ENCODE measurements at regions not wholly inside any gene's neighbourhood (a gene's known extent, or its start where the extent isn't known, plus 50 kb on each side); places are given as distances from the start of the nearest gene placed in this dataset.

DNA sequence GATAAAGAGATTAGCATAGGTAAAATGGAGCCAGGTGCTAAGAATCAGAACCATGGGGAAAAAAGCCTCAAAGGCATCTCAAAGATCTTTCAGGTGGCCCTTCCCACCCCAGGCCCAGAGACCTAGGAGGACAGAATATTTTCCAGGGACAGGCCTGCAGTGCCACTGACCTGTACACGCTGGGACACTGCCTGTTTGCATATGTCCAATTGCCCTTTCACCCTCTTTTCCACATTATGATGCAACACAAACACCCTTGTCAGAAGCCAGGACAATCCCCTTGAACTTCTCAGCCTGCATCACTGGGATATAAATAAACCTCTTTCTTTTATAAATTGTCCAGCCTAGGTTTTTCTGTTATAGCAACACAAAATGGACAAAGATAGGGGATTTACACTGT, 419.1 kb downstream of the TRIB2 start:
- in situ Hi-C loops (cut with HindIII; ENCODE audit: extremely low pct_ligation_motif_present, low pct_unique_long_range_greater_than_20kb) (no loop called here), intact Hi-C loops (cut with micrococcal nuclease; ENCODE audit: unreplicated experiment) (no loop called here)
- H3K4me3 ChIP-seq (replicated peaks in 1 of 3; ENCODE audit: insufficient read depth in 1 of 3, low read depth in 2 of 3, low read length in 3 of 3), result no peak overlapping the region
- TF ChIP-seq ZFP36L2 (CRISPR knock-in tag; IDR thresholded peaks at IDR 0.05) (no peak), CEBPG (CRISPR knock-in tag; IDR thresholded peaks at IDR 0.05) (peak; percentile 20; the same call in 1 of the 2 replicates), CEBPB (IDR thresholded peaks at IDR 0.05; ENCODE audit: borderline replicate concordance, low read depth, low read length) (peak; percentile 84)
- 8% methylated on average over 1 of the region's 1 CpG for WGBS (ENCODE audit: low lambda C conversion rate)
- H3K27me3 ChIP-seq (ENCODE audit: control insufficient read depth in 1 of 2, insufficient read depth in 2 of 2, low read length in 2 of 2), result no peaks in the 10 kb centered on the region
- ChIA-PET CTCF (ENCODE audit: low intra/inter-chr PET ratio, low total read pairs) (no interaction called here), POLR2A (no interaction called here)
- H3K27ac ChIP-seq (ENCODE audit: extremely low read length, insufficient read depth, low read length), result no peak overlapping the region
- no peaks in the 10 kb centered on the region for H3K79me2 ChIP-seq (ENCODE audit: insufficient read depth, low read length)
- no peak overlapping the region for H3K9ac ChIP-seq (ENCODE audit: insufficient read depth, low read depth, low read length)
- H3K4me2 ChIP-seq (ENCODE audit: low read depth, low read length), result no peak overlapping the region
- FAIRE-seq (no peak), DNase-seq (ENCODE audit: low spot score) (no peak), ATAC-seq (peak; percentile 35; the same call in 1 of the 3 replicates)
- no peak overlapping the region for H2AFZ ChIP-seq (ENCODE audit: low read length)
- H3K9me3 ChIP-seq (ENCODE audit: low read length), result peaks cover 65% of the 10 kb centered on the region
- BruUV-seq (replicated peaks), result no TSS peak
- no peaks in the 10 kb centered on the region for H4K20me1 ChIP-seq (ENCODE audit: insufficient read depth, low read length)
- H3K4me1 ChIP-seq (ENCODE audit: insufficient read depth, low read length), result no peaks in the 10 kb centered on the region
- H3K36me3 ChIP-seq (replicated peaks in 1 of 2; ENCODE audit: control insufficient read depth in 1 of 2, insufficient read depth in 2 of 2, low read length in 2 of 2), result no peaks in the 10 kb centered on the region

GRCh38 chr2:13137679-13138078, 420.9 kb downstream of the TRIB2 start:
- WGBS (ENCODE audit: low lambda C conversion rate), result 17% methylated on average over 3 of the region's 3 CpGs
- TF ChIP-seq ZSCAN22 (CRISPR knock-in tag; IDR thresholded peaks at IDR 0.05) (no peak), CEBPB (IDR thresholded peaks at IDR 0.05; ENCODE audit: borderline replicate concordance, low read depth, low read length) (peak; percentile 15; the same call in 1 of the 2 replicates), ETS1 (CRISPR knock-in tag; IDR thresholded peaks at IDR 0.05) (no peak), PLRG1 (conservative IDR thresholded peaks at IDR 0.05) (no peak), GPN1 (CRISPR knock-in tag; IDR thresholded peaks at IDR 0.05; ENCODE audit: borderline replicate concordance) (no peak), STAG1 (CRISPR knock-in tag; IDR thresholded peaks at IDR 0.05) (no peak), RFXAP (CRISPR knock-in tag; IDR thresholded peaks at IDR 0.05; ENCODE audit: borderline replicate concordance) (no peak), MAFF (IDR thresholded peaks at IDR 0.05; ENCODE audit: low read depth, low read length) (peak; percentile 54), ARNTL (CRISPR knock-in tag; IDR thresholded peaks at IDR 0.05) (no peak)
- TF ChIP-seq, protein P1, sequence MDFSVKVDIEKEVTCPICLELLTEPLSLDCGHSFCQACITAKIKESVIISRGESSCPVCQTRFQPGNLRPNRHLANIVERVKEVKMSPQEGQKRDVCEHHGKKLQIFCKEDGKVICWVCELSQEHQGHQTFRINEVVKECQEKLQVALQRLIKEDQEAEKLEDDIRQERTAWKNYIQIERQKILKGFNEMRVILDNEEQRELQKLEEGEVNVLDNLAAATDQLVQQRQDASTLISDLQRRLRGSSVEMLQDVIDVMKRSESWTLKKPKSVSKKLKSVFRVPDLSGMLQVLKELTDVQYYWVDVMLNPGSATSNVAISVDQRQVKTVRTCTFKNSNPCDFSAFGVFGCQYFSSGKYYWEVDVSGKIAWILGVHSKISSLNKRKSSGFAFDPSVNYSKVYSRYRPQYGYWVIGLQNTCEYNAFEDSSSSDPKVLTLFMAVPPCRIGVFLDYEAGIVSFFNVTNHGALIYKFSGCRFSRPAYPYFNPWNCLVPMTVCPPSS (IDR thresholded peaks at IDR 0.05), result no peak
- TF ChIP-seq, protein P2, sequence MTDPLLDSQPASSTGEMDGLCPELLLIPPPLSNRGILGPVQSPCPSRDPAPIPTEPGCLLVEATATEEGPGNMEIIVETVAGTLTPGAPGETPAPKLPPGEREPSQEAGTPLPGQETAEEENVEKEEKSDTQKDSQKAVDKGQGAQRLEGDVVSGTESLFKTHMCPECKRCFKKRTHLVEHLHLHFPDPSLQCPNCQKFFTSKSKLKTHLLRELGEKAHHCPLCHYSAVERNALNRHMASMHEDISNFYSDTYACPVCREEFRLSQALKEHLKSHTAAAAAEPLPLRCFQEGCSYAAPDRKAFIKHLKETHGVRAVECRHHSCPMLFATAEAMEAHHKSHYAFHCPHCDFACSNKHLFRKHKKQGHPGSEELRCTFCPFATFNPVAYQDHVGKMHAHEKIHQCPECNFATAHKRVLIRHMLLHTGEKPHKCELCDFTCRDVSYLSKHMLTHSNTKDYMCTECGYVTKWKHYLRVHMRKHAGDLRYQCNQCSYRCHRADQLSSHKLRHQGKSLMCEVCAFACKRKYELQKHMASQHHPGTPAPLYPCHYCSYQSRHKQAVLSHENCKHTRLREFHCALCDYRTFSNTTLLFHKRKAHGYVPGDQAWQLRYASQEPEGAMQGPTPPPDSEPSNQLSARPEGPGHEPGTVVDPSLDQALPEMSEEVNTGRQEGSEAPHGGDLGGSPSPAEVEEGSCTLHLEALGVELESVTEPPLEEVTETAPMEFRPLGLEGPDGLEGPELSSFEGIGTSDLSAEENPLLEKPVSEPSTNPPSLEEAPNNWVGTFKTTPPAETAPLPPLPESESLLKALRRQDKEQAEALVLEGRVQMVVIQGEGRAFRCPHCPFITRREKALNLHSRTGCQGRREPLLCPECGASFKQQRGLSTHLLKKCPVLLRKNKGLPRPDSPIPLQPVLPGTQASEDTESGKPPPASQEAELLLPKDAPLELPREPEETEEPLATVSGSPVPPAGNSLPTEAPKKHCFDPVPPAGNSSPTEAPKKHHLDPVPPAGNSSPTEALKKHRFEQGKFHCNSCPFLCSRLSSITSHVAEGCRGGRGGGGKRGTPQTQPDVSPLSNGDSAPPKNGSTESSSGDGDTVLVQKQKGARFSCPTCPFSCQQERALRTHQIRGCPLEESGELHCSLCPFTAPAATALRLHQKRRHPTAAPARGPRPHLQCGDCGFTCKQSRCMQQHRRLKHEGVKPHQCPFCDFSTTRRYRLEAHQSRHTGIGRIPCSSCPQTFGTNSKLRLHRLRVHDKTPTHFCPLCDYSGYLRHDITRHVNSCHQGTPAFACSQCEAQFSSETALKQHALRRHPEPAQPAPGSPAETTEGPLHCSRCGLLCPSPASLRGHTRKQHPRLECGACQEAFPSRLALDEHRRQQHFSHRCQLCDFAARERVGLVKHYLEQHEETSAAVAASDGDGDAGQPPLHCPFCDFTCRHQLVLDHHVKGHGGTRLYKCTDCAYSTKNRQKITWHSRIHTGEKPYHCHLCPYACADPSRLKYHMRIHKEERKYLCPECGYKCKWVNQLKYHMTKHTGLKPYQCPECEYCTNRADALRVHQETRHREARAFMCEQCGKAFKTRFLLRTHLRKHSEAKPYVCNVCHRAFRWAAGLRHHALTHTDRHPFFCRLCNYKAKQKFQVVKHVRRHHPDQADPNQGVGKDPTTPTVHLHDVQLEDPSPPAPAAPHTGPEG (CRISPR knock-in tag; IDR thresholded peaks at IDR 0.05), result no peak

More at GRCh38 chr2:13137679-13138078, 420.9 kb downstream of the TRIB2 start:
- POLR2A ChIA-PET, result no interaction called here
- ATAC-seq (no peak), FAIRE-seq (no peak), DNase-seq (ENCODE audit: low spot score) (no peak)
- H3K36me3 ChIP-seq (replicated peaks in 1 of 2; ENCODE audit: control insufficient read depth in 1 of 2, insufficient read depth in 2 of 2, low read length in 2 of 2), result no peaks in the 10 kb centered on the region
- H3K4me2 ChIP-seq (ENCODE audit: low read depth, low read length), result no peak overlapping the region
- no peaks in the 10 kb centered on the region for H4K20me1 ChIP-seq (ENCODE audit: insufficient read depth, low read length)
- no peaks in the 10 kb centered on the region for H3K4me1 ChIP-seq (ENCODE audit: insufficient read depth, low read length)
- CTCF ChIA-PET (ENCODE audit: low intra/inter-chr PET ratio, low total read pairs), result no interaction called here
- no peaks in the 10 kb centered on the region for H3K27me3 ChIP-seq (ENCODE audit: control insufficient read depth in 1 of 2, insufficient read depth in 2 of 2, low read length in 2 of 2)
- no TSS peak for BruUV-seq (replicated peaks)
- H2AFZ ChIP-seq (ENCODE audit: low read length), result no peak overlapping the region
- H3K27ac ChIP-seq (ENCODE audit: extremely low read length, insufficient read depth, low read length), result no peak overlapping the region
- peaks cover 67% of the 10 kb centered on the region for H3K9me3 ChIP-seq (ENCODE audit: low read length)
- H3K9ac ChIP-seq (ENCODE audit: insufficient read depth, low read depth, low read length), result no peak overlapping the region
- no peak overlapping the region for H3K4me3 ChIP-seq (replicated peaks in 1 of 3; ENCODE audit: insufficient read depth in 1 of 3, low read depth in 2 of 3, low read length in 3 of 3)
- no peaks in the 10 kb centered on the region for H3K79me2 ChIP-seq (ENCODE audit: insufficient read depth, low read length)
- in situ Hi-C loops (cut with HindIII; ENCODE audit: extremely low pct_ligation_motif_present, low pct_unique_long_range_greater_than_20kb), result no loop called here
- intact Hi-C loops (cut with micrococcal nuclease; ENCODE audit: unreplicated experiment), result no loop called here

Data from HepG2 (cell line).